Glomerular visceral epithelial cell (primary cell): ENCODE measurements at regions not wholly inside any gene's neighbourhood (a gene's known extent, or its start where the extent isn't known, plus 50 kb on each side); places are given as distances from the start of the nearest gene placed in this dataset.
"Not testable (repeated sequence)": the region's sequence is repeated elsewhere in the genome, so short reads cannot be mapped to it uniquely, and the experiment has no call there.

Experiments
- DNase-seq: peaks from one replicate; pipeline ENCODE4 v3.0.0-alpha.2; 2016; ENCODE audit errors: extremely low spot score

DNA sequence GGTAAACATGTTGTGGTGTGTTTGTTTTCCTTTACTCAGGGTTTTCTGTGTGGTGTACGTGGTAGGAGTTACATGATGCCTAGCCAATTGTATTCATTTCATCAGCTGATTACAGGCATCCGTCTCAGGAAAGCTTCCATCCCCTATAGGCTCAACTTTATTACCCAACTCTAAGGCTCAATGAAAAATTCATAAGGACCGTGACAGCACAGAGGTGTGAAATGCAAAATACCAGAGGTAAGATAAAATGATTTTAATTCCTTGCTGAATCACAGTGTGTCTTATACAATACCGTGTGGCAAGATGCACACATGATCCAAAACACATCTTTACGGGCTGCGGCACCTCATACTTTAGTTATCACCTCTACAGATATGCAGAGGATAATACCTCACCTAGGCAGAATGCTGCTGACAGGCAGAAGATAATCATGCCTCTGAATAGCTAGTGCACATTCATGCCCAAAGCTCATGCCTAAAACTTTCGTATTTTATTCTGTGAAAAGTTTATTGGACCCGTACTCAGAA, 87.2 kb upstream of the DIO2 start:
- no peak for DNase-seq

DNA sequence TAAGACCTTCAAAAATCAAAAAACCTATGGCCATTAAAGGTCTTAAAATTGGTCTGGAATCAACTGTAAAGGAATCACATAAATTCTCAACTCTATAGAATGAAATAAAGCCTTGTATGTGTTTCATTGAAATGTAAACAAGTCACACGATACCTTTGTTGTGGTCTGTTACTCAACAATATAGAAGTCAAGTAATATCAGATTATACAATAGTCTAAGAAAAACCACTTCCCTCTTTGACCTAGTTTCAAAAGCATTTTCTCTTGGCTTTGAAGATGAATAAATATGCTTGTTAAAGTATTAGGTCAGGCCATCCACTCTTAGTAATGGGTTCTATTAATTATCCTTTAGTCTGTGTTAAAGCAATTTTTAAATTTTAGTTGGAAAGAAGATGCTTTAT, 79.8 kb upstream of the DIO2 start:
- no peak for DNase-seq

DNA sequence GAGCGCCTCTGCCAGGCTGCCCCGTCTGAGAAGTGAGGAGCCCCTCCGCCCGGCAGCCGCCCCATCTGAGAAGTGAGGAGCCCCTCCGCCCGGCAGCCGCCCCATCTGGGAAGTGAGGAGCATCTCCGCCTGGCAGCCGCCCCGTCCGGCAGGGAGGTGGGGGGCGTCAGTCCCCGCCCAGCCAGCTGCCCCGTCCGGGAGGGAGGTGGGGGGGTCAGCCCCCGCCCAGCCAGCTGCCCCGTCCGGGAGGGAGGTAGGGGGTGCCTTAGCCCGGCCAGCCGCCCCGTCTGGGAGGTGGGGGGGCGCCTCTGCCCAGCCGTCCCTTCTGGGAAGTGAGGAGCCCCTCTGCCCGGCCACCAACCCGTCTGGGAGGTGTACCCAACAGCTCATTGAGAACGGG, 75.4 kb upstream of the DIO2 start:
- not testable (repeated sequence) for DNase-seq

DNA sequence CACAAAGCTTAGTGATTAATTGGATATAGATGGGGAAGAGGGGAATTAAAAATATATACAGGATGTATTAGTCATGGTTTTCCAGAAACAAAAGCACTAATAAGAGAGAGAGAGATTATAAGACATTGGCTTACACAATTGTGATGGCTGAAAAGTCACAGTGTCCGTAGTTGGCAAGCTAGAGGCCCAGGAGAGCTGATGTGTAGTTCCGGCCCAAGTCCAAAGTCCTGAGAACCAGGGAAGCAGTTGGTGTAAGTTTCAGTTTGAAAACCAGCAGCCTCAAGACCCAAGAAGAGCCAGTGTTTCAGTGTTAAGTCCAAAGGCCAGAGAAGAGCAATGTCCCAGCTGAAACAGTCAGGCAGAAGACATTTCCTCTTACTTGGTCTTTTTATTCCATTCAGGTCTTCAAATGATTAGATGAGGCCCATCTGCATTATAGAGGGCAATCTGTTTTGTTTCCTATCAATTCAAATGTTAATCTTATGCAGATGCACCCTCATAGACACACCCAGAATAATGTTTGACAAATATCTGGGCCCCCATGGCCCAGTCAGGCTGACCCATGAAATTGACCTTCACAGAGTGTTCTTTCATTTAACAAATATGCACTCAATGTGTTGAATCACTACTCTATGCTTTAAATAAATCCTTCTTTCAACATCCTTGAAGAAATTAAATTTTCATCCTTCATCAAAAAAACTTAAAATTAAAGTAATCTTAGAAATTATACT, 67.2 kb upstream of the DIO2 start:
- DNase-seq, result peak; percentile 11

DNA sequence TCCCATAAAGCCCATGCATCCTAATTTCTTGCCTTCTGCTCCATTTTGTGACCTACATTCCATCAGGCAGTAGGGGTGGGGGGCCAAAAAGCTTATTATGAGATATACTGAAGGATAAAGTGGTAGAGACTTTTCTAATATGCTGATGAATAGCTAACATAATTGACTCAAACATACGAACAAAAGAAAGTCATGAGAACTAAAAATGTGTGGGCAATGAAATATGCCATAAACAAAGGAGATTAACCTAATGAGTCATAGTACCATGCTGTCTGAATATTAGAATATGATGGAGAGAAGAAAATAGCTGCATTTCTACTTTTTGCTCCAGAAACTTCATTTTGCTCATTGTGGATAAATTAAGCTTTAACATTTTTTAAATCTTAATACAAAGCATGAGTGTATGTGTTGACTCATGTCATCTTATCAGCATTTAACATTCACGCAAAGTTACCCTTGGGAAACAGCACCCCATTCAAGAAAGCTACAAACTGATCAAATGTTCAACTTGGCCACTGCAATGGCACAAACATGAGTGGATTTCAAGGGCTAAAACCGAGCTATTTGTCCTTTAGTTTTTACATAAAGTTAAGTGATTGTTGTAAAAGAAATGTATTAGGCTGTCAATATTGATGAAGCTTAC, 64.0 kb upstream of the DIO2 start:
- no peak for DNase-seq

DNA sequence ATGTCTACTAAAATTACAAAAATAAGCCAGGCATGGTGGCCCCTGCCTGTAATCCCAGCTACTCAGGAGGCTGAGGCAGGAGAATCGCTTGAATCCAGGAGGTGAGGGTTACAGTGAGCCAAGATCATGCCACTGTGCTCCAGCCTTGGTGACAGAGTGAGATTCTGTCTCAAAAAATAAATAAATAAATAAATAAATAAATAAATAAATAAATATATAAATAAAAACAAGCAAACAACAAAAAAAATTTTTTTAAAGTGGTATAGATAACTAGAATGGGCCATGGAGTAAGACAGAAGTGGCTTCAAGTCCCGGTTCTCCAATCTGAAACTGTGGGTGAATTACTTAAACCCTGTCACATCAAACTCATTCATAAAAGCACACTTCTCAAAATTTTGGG, 63.0 kb upstream of the DIO2 start:
- DNase-seq, result not testable (repeated sequence)

DNA sequence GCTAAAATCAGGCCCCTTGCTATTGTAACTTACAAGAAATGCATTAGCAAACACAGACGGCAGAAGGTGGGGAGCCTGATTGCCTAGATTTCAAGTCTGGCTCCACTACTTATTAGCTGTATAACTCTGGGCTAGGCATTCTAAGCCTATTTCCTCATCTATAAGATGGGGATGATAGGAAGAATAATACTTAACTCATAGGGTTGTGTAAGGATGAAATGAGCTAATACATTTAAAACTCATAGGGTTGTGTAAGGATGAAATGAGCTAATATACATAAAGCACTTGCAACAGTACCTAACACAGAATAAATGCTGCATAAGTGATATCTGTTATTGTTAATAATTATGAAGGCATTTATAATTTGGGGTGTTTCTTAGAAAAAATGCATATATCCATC, 60.1 kb upstream of the DIO2 start:
- no peak for DNase-seq

DNA sequence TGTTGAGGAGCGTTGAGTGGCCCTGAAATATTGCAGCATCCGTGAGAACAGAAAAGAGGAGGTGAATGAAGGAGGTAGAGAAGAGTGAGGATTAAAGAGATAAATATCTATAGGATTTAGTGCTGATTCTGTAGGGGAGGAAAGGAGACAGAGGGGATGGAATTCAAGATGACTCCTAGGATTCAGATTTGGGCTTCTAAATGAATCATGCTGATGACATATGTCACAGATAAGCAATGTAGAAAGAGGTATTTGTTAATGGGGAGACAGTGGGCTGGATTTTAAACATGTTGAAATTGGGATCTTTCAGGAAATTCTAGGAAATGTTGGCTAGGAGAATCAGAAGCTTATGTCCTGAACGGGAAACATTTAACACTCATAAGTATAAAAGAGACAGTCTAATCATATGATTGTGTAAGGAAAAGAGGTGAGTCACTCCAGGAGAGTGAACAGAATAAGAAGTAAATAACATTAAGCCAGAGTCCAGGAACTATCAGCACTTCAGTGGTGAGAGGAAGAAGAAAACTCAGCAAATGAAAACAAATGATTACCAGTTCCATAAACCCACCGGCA, 58.1 kb upstream of the DIO2 start:
- no peak for DNase-seq

DNA sequence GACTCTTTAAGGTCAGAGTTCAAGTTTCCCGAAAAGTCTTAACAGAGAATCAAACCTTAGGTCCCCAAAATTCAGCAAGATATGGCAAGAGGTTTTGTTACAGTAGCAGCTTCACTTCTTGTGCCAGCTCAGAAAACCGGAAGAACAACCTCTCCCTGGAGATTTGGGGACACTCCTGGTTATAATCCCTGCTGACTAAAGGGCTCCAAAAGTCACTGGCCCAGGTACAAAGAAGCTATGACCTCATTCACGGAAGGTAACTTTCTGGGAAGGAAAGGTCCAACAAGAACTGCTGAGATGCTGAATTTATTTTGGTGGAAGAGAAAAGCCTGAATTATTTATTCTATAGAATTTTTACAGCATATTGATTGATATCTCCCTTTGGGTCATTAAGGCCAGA, 55.6 kb upstream of the DIO2 start:
- DNase-seq, result no peak

DNA sequence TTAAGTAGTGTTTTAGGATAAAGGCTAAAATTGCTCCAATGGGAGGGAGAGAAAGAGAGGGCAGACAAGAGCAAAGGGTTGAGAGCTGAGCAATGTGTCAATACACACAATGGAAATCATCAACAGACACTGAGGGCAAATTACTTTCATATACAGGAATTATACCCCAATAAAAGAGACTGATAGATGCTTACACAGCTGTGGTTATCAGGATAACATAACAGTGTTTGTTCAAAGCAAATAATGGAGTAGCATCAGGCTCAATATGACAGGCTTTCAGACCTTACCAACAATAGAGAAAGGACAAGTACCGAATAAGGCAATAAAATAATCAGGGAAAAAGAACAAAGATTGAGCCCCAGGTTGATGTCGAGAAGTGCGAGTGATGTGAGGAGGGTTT, 53.4 kb upstream of the DIO2 start:
- no peak for DNase-seq
